GM19395 (cell line): ENCODE measurements at regions not wholly inside any gene's neighbourhood (a gene's known extent, or its start where the extent isn't known, plus 50 kb on each side); places are given as distances from the start of the nearest gene placed in this dataset.
"Not testable (repeated sequence)": the region's sequence is repeated elsewhere in the genome, so short reads cannot be mapped to it uniquely, and the experiment has no call there.

Source experiments
- ATAC-seq: cut with Tn5 transposase; IDR thresholded peaks from one replicate; pipeline ENCODE4 v1.9.1; 2021; ENCODE audit warnings: mild to moderate bottlenecking, moderate library complexity; ENCODE audit not compliant: unreplicated experiment

DNA sequence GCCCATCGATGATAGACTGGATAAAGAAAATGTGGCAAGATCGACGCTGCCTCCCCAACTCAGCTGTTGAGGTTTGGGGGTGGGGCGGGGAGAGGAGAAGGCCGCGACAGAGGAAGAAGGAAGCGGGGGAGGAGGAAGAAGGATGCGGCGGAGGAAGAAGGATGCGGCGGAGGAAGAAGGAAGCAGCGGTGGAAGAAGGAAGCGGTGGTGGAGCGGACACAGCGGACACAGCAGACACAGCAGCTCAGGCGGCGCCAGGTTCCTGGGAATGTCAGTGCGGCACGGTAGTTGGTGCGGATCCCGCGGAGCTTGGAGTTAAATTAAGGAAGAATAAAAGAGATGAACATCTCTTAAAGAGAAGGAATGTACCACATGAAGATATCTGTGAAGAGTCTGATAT is 163.9 kb upstream of the NT5E start:
- no peak for ATAC-seq

DNA sequence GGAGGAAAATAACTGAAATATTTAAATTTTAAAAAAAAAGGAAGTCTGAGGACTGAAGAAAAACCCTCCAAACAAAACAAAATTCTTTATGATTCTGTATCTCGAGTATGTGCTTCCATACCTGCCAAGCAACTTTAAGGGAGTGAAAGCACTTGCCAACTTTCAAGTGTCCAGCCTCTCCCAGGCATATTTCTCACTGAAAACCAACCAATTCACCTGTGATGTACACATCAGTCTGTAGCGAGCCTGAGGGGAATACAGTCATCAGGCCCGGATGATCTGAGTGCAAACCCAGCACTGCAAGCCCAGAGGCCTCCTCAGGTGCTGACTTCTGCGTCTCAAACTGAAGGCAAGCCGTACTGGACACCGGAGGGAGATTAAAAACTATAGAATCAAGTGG is 164.8 kb upstream of the NT5E start:
- ATAC-seq, result no peak

DNA sequence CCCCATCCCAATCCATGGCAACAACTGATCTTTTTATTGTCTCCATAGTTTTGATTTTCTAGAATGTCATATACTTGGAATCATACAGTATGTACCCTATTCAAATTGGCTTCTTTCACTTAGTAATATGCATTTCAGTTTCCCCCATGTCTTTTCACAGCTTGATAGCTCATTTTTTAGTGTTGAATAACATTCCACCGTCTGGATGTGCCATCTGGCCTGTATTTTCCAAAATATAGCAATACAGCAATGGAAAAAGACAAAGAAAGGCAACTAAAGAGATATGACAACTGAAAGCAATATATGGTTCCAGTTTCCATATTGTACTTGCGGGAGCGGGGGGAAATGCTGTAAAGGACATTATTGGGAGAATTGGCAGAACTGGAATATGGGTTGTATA is 166.4 kb upstream of the NT5E start:
- ATAC-seq, result no peak

DNA sequence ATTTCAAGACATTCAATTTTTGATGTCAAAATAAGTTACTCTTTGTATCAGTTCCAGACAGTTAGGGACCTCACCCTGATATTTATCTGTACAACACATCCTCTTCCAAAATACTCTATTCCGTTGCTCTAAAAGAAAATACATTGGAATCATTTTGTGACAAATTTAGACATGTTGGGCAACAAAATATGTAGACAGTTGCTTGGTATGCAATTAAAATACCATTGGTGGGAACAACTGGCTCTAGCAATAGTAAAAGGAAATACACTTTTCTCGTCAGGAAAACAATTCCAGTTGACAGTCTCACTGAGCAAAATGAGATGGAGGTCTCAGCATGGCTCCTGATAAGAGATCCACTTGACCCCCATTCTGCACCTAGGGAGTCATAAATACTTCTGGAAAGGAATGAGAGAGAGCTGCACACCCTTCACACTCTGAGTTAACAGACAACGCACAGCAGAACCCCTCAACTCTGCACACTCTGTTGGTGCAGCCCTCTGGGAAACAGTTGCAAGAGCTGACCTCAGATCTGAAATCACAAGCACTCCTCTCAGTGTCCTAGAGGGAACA is 171.3 kb upstream of the NT5E start:
- no peak for ATAC-seq

DNA sequence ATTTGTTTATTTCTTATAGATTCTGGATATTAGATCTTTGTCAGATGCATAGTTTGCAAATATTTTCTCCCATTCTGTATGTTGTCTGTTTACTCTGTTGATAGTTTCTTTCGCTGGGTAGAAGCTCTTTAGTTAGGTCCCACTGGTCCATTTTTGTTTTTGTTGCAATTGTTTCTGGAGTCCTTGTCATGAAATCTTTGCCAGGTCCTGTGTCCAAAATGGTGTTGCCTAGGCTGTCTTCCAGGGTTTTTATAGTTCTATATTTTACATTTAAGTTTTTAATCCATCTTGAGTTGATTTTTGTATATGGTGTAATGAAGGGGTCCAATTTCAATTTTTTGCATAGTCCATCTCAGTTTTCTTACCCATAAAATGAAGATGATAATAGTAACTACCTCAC is 173.9 kb upstream of the NT5E start:
- not testable (repeated sequence) for ATAC-seq

DNA sequence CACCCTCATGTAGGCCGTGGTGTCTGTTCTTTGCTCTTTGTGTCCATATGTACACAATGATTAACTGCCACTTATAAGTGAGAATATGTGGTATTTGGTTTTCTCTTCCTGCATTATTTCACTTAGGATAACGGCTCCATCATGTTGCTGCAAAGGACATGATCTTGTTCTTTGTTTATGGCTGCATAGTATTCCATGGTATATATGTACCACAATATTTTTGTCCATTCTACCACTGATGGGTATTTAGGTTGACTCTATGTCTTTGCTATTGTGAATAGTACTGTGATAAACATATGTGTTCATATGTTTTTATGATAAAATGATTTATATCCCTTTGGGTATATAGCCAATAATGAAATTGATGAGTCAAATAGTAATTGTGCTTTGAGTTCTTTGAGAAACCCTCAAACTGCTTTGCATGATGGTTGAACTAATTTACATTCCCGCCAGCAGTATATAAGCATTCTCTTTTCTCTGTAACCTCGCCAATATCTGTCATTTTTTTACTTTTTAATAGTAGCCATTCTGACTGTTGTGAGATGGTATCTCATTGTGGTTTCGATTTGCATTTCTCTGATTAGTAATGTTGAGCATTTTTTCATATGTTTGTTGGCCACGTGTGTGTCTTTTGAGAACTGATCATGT is 174.4 kb upstream of the NT5E start:
- no peak for ATAC-seq

DNA sequence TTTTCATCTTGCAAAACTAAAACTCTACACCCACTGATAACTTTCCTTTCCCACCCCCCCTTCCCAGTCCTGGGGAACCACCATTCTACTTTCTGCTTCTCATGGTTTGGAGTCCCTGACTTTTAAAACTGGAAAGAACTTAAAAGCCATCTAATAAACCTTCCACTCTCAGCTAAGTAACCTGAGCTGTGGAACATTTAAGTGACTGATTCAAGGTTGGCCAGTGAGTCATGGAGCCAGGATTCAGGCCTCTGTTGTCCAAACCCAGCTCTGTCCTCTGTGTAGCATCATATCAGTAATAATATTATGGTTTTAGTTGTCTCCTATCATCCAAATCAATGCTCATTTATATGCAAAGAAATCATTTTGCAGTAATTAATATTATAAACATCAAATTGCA is 176.0 kb upstream of the NT5E start:
- no peak for ATAC-seq

DNA sequence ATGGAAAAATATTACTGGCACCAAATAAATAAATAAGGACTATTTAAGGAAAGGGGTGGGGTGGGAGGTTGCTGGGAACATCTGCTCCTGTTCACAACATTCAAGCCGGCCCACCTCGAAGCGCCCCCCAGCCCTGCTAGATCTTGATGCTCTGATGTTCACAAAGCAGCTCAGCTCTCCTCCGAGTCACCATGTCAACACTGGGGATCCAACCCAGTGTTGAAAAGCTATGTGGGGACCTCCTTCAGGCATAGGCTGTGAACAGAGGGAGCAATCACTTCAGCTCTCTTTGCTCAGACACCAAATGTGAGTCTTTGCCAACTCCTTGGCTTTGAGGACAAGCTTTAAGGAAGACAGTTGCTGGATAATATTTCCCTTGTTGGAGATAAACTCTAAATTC is 176.8 kb upstream of the NT5E start:
- no peak for ATAC-seq

DNA sequence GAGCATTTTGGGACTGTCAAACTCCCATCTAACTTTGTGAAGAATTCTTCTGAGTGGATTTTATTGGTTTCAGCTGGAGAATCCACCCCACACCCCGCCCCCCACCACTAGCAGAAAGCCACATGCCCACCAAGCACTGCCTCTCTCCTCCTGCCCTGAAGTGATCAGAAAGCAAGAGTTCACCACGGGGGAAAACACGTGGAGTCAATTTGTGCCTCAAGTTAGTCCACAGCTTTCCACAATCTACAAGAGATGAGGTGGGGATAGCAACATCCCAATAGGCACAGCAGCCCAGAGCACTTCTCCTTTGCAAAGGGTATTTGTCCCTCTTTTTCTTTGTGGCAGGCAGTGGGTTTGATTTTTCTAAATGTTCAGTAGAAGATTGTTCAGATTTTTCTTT is 177.3 kb upstream of the NT5E start:
- ATAC-seq, result no peak

DNA sequence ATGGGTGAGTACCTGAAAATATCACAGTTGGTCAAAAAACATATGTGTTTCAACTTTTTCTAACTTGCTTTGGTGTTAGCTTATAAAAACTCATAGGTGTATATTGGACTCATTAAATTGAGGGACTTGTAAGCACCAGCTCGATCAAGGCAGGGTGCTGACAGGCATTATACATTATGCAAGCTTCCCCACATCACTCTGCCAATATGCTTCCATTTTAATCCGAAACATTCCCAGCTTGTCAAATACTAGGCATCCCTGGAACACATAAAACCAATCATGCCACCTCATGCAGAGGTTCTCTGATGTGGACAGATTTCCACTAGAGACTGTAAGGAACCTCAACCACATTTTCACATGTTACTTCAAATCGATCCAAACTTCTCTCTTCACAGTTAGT is 187.3 kb upstream of the NT5E start:
- ATAC-seq, result no peak

DNA sequence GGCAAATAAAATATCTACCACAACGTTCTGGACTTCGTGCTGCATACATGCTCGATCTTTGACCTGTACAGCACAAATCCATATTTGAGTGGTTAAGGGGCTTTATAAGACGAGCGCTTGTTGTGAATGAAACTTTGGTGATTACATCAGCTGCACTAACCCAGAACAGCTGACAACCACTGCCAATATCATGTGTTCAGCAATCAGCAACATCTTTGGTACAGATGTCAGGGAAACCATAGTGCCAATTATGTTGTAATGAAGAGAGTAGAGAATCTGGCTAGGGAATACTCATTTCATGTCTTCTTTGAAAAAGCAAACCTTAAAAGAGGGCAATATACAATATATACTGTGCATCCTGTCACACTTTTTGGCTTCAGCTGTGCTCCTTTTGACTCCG is 188.6 kb upstream of the NT5E start:
- ATAC-seq, result no peak

DNA sequence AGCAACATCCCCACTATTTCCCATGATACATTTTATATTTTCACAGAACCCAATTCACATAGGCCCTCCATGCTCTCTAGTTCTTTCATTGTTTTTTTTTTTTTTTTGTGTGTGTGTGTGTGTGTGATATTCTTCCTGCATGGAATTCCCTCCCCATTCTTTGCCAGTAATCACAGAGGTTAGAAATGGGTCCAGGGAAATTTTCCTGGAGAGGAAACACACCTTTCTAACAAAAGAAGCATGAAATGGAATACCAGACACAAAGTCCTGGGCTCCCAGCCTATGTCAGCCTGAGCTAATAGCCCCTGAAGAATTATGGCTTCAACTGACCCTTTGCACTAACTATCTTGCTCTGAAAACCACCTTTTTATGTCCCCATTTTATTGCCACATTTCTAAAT is 194.2 kb upstream of the NT5E start:
- no peak for ATAC-seq

DNA sequence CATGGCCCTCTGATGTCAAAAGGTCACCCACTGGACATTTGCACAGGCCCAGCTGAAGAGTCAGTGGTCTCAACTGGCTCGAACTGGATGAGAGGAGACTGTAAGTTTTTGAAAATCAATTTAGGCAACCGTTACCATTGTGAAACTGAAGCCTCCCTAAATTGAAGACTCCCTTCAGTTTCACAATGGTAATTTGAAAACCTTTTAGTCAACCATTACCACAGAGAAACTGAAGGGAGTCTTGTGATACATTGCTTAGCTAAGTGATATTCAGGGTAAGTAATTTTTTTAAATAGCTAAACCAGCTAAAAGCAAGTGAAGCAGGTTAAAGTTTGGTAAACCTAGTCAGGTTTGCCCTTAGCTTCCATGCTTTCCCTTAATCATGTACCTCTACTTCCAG is 197.3 kb upstream of the NT5E start:
- ATAC-seq, result peak; percentile 56

DNA sequence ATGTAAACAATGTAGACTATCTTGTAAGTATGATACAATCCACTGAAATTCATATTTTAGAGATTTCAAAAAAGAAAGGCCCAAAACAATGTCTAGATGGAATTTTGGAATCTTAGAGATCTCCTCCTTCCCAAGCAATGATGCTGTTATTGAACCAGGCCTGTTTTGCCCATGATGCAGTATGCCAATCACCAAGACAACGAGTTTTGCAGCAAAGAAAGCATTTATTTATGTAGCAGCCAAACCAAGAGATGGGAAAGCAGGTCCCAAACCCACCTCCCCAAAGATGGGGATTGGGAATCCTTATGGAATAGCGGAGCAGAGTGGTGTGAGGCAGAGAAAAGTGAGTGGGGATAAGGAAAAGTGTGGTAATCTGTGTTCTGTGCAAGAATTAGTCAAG is 197.8 kb upstream of the NT5E start:
- ATAC-seq, result no peak

DNA sequence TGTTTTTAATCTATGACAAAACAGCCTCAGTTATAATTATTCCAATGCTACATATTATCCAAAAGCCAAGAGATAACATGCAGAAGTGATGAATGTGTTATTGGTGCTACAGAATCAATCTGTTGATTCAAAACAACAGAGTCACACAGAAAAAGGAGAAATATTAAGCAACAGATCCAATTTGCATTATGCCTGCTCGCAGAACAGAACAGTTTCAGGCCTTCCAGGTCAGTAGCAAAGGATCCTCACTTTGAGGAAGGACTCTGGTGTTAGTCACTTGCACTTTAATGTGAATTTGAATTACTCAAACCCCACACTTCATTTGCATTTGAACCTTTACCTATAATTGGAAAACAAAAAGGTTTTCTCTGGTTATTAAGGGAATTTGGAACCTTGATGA is 198.6 kb upstream of the NT5E start:
- ATAC-seq, result no peak

DNA sequence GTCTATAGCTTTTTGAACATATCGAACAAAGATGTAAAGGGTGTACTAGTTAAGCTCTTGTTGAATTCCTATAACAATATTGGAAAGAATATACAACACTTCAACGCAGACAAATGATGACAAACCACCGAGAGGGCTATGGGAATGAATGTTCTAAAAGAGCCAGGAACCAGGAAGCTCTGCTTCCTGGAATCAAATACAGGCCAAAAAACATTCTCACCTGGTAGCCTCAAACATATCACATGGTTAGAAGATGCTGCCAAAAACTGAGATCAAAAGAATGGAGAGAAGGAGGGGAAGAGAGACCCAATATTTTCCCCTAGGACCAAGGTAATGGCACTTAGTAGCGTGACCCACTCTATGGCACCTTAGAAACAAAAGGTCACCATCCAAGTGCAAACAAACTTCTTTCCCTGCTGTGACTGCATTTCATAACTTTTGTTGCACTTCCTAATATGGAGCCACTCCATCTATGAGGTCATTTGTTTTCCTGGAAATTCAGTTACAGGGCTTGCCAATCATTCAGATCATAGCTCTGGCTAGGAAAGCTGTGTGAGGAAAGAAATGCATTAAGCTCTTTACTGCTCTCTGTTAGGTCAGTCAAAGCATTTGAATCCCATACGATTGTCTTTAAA is 199.2 kb upstream of the NT5E start:
- ATAC-seq, result no peak

DNA sequence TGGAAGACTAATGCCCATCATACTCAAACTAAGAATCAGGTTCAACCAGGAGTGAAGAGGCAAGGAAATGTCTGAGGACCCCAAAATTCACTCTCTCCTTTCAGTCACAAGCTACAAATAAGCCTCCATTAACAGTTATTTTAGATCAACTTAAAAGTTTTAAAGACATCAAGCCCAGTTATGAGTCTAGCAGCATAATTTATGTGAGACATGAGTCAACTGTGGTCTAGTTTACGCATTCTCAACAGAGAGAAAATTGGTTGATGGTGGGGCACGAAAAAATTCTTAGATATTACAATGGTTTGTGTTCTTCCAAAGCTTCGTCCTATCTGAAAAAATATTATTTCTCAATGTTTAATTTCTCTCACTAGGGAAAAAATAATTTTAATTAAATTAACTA is 204.9 kb upstream of the NT5E start:
- no peak for ATAC-seq

DNA sequence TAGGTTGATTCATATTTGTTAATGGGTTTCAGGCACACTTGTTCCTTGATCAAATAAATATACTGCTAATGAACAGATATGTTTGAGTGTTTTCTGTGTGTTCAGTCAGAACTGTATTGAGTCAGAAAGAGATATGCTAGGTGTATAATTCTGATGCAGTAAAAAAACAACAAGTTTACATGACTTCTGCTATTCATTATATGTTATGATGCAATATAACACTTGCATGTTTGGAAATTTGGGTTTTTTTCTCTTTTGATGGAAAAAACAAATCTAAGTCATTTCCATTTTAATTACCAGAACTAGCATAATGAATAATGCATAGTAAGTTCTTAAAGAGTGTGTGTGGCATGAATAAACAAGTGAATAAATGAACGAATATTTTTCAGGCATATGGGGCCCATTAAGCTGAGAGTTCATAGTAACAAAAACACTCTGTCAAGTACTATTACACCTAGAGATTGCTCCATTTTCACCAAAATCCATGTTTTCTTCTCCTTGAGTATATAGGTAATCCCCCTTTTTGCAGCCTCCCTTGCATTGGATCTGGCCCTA is 208.3 kb upstream of the NT5E start:
- no peak for ATAC-seq

DNA sequence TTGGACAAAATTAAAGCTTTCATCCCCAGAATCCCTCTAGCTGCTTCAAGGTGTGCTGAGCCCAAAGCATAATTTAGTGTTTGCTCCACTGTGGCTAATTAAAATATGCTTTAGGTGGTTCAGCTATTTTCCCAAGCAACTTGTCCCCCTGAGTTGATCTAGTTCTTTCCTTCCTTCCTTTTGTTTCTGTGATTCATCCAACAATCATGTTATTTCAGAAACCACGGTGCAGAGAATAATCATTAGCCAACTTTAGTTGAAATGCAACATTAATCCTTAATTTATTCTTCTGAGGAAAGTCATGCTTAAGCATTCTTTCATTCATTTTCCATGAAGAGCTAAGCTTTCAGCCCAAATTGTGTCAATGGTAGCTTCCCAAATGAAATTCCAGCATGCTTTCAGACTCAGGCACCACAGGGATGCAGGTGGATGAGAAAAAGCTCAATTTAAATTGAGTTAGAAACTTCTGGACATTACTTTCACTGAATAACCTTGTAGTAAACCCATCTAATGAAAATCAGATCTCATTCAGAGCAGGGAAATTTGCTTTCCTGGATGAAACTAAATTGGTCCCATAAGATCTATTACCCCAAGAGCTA is 209.0 kb upstream of the NT5E start:
- ATAC-seq, result no peak

DNA sequence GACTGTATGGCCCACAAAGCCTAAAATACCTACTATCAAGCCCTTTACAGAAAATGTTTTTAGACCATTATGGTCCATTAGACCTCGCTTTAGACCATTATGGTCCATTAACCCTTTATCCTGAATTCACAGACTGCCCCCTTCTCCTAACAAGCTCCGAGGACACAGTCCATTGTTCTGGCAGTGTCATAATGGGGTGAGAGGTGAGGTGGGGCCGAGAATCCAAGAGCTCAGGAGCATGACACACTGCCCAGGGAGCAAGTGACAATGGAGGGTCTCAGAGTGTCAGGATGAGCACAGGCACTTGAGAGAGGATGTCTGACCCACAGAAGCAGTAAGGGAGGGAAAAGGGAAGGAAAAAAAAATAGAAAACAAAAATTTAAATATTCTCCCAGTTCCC is 212.4 kb upstream of the NT5E start:
- ATAC-seq, result no peak

DNA sequence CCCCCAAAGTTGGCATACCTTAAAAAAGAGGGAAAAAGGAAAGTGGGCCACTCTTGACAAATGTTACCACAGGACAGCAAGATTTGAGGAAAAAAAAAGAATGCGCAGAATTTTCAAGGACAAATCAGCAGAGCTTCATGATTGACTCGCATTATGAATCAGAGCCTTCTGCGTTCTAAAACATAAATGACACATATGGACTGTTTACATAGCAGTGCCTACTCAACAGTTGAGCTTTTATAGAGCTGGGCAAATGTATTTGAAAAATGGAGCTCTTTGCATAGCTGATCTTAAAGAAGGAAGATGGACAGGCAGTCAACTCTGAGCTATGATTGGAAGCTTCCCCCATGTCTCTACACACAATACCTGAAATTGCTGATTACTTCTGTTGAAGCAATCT is 213.2 kb upstream of the NT5E start:
- ATAC-seq, result no peak

DNA sequence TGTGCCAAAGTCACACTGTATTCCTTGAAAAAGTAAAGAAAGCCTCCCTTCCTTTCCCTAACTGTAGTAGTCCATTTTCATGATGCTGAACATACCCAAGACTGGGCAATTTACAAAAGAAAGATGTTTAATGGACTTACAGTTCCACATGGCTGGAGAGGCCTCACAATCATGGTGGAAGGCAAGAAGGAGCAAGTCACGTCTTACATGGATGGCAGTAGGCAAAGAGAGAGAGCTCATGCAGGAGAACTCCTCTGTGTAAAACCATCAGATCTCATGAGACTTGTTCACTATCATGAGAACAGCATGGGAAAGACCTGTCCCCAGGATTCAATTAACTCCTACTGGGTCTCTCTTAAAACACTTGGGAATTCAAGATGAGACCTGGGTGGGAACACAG is 222.5 kb upstream of the NT5E start:
- ATAC-seq, result not testable (repeated sequence)
